GF-D8 (cell line): ENCODE measurements at regions not wholly inside any gene's neighbourhood (a gene's known extent, or its start where the extent isn't known, plus 50 kb on each side); places are given as distances from the start of the nearest gene placed in this dataset.

Experiments
- DNase-seq: peaks from one replicate; lab custom pipeline; 2025; lab: John Stamatoyannopoulos, UW

DNA sequence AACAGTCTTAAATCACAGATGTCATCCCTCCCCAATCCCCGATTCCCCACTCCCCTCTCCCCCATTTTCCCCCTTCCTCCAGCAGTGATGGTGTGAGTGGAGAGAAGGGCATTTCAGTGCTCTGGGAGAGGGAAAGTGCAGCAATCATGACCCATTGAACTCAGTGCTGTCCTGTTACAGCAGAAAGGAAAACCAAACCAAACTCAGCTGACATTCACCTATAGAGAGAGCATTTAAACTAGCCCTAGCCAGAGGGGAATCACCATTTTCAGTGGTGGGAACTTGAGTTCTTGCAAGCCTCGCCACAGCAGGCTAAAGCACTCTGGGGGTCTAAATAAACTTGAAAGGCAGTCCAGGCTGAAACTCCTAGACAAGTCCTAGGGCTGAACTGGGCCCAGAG, 129.9 kb upstream of the COL21A1 start:
- no peak for DNase-seq

GRCh38 chr6:56375806-56376205, 128.4 kb upstream of the COL21A1 start:
- no peak for DNase-seq

DNA sequence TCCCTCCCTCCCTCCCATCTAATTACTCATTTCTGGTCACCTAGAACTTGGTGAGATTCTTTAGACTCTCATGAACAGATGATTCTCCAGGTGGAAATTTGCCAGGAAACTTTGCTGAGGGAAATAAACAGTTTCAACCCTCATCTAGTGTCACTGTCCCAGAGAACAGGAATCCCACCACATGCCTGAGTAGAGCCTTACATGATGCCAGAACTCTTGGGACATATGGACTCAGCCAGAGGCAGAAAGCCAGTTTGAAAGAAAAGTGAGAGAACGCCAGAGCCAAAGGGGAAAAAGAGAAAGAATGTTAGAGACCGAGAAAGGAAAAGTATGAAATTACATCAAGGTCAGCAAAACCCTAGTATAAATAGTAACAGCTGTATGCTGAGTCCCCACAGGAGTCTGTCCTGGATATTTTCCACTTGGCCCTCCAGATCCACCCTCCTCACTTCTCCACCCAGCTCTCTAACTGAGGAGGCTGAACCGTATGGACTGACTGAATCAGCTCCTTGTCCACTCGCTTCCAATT, 127.5 kb upstream of the COL21A1 start:
- DNase-seq = no peak

- DNase-seq = no peak
Observed at GRCh38 chr6:56372406-56372995, 125.1 kb upstream of the COL21A1 start.

DNA sequence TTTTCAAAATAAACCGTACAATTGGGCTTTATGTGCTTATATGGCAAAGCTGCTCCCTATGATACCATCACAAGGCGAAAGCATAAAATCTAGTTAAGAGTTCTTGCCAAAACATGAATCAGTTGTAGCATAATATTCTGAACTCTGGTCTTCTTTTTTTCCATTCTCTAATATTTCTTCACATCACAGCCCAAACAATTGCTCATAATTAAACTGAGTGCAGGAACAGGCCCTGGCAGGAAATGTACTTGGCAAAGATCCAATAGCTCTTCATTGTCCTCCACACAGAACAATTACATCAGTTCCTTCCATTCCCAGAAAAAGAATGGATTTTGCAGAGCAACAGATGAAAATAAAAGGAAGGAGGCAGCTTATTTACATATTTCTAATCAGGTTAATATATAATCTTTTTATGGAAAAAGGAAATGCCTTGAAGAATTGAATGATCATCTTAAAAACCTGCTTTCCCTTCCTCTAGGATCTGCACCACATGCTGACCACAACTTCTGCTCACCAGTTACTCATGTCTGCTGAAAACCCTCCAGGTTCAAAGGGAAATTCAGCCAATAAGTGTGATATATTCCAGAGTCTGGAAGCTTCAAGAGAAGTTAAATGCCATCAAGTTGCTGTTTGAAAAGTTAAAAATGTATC, 123.3 kb upstream of the COL21A1 start:
- no peak for DNase-seq

GRCh38 chr6:56370127-56370540, 122.8 kb upstream of the COL21A1 start:
- no peak for DNase-seq

- no peak for DNase-seq
Observed at GRCh38 chr6:56368491-56368890, 121.1 kb upstream of the COL21A1 start.

DNA sequence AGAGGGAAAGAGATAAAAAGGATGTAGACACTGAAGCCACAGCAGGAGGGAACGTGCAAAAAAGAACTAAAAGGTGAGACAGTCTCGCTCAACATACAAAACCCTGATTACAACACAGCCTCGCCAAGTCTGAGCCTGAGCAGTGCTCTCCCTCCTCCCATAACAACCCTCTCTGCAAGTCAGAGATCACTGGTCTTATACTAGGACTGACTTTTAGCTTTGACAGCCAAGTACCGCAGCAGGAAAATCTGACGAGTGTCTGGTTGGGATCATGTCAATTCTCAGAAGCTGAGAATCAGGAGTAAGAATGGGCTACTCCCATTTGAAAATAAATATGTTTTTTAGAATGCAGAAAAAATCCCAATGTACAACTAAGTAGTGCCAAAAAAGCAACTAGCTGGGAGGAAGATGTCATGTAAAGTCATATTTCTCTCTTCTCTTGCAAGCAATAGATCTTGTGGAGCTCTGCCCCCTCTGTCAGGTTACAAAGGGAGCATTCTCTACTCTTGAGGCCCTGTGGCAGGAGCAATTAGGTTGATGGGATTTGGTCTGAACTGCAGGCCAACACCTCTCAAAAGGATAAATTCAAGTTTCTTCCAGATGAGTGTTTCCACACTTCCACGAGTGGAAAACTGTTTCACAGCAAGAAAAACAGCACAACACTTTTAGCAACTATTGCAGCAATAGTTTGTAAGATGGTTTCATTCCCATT, 118.9 kb upstream of the COL21A1 start:
- no peak for DNase-seq

- DNase-seq = no peak
Observed at GRCh38 chr6:56364827-56365339, 117.5 kb upstream of the COL21A1 start.

DNA sequence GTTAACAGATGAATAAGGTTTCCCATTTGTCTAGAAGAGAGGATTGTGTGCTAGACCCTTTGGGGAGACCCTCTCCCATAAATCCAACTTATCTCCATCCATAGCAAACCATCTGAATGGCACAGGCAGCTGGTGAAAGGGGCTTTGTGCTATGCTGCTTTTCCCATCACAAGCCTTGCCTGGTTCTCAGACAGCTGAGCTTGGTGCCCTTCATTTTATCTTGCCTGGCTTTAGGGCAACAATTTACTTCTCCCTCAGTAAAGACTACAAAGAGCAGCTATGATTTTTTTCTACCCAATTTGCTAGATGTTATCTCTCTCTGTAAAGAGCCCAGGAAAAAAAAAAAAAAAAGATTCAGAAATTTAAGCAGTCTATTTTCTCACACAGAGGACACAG, 117.0 kb upstream of the COL21A1 start:
- DNase-seq = no peak

GRCh38 chr6:56363796-56364430, 116.5 kb upstream of the COL21A1 start:
- DNase-seq = no peak

- DNase-seq = no peak
Observed at GRCh38 chr6:56361812-56362211, 114.4 kb upstream of the COL21A1 start.

GRCh38 chr6:56359201-56359899, 112.0 kb upstream of the COL21A1 start:
- DNase-seq = peak; percentile 15

- no peak for DNase-seq
Observed at GRCh38 chr6:56357616-56358373, 110.4 kb upstream of the COL21A1 start.

GRCh38 chr6:56356426-56356825, 109.0 kb upstream of the COL21A1 start:
- no peak for DNase-seq

DNA sequence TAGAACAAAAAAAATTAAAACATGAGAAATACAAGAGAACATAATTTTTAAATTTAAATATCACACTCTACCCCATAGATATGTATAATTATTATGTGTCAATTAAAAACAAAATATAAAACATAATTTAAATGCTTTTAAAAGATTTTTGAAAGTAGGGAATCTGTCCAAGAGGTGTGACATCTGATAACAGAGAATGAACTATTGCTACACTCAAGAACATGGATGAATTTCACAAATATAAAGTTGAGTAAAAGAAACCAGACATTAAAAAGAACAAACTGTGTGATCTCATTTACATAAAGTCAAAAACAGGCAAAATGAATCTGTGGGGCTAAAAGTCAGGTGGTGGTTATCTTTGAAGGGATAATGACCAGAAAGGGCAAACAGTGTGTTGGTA, 106.5 kb upstream of the COL21A1 start:
- no peak for DNase-seq

- no peak for DNase-seq
Observed at GRCh38 chr6:56350628-56351260, 103.4 kb upstream of the COL21A1 start.

- DNase-seq = no peak
Observed at GRCh38 chr6:56349194-56349593, 101.8 kb upstream of the COL21A1 start.

- no peak for DNase-seq
Observed at GRCh38 chr6:56348578-56348977, 101.2 kb upstream of the COL21A1 start.

- no peak for DNase-seq
Observed at GRCh38 chr6:56347526-56347925, 100.1 kb upstream of the COL21A1 start.

DNA sequence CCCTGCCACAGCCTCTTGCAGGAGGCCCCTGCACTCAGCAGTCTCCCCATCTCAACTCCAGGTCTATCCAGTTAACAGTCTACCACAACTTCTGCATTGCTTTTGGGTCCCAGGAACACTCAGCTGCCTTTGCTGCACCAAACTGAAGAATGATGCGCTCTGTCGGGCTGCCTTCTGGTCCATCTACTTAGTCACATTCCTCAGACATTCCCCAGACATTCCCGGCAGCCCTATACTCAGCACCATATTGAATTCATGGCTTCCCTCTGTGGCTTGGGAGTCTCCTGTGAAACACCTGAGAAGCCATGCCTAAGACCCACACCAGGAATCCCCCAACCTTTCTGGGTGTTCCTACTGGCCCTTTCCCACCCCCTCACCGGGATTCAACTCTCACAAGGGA, 99.6 kb upstream of the COL21A1 start:
- no peak for DNase-seq
